HepG2 (cell line): ENCODE measurements at regions not wholly inside any gene's neighbourhood (a gene's known extent, or its start where the extent isn't known, plus 50 kb on each side); places are given as distances from the start of the nearest gene placed in this dataset.

Experiments
- ATAC-seq: fragments of 200-7000 bp; cut with Tn5 transposase; 3 replicates; pipeline ENCODE4 v1.9.1; 2020; ENCODE audit warnings: mild to moderate bottlenecking, moderate library complexity
- BruUV-seq: library from RNA; stranded (reverse); fragments of 400-500 nt; replicated peaks from 2 replicates; lab custom pipeline; 2021; lab: Mats Ljungman, UMichigan
- CTCF ChIA-PET: fragments of 300-600 bp; formaldehyde crosslinking; extraction: SDS; loops from one replicate; lab custom pipeline; 2021; ENCODE audit warnings: low total read pairs, inconsistent platforms, low intra/inter-chr PET ratio; lab: Yijun Ruan, JAX
- POLR2A ChIA-PET: fragments of 350-600 bp; sonication (Branson Sonifier 250); formaldehyde crosslinking; loops from one replicate; lab custom pipeline; 2020; ENCODE audit warnings: antibody characterized with exemption, inconsistent platforms; lab: Yijun Ruan, JAX
- DNase-seq: peaks from one replicate; pipeline ENCODE4 v3.0.0-alpha.2; 2015; ENCODE audit warnings: low spot score
- FAIRE-seq: peaks from 3 replicates; lab custom pipeline; 2011; peaks lifted over from hg19 to GRCh38; lab: Jason Lieb, UNC
- H2AFZ ChIP-seq: one replicate; pipeline ENCODE4 v1.6.1; 2011; ENCODE audit warnings: low read length, inconsistent platforms
- H3K27ac ChIP-seq: fragments of 300-600 bp; 3 replicates; pipeline ENCODE4 v1.8.0; 2011; ENCODE audit warnings: mixed run types, mild to moderate bottlenecking, mixed read lengths, low read length, inconsistent platforms; ENCODE audit not compliant: insufficient read depth; ENCODE audit errors: extremely low read length
- H3K27me3 ChIP-seq, 2 experiments: fragments of 200-600 bp in 1 of 2; 2 replicates in 1 of 2; 3 replicates in 1 of 2; pipeline versions ENCODE4 v1.6.0 to v1.8.0; 2011; ENCODE audit warnings: low read length in 2 of 2, mild to moderate bottlenecking in 2 of 2, moderate library complexity in 2 of 2, inconsistent platforms in 1 of 2; ENCODE audit not compliant: insufficient read depth in 2 of 2, control insufficient read depth in 1 of 2
- H3K36me3 ChIP-seq, 2 experiments: fragments of 200-600 bp in 1 of 2; replicated peaks in 1 of 2; 2 replicates in 1 of 2; 3 replicates in 1 of 2; pipeline versions ENCODE4 v1.5.1 to v1.8.0; 2011; ENCODE audit warnings: low read length in 2 of 2, inconsistent platforms in 1 of 2; ENCODE audit not compliant: insufficient read depth in 2 of 2, control insufficient read depth in 1 of 2
- H3K4me1 ChIP-seq: 2 replicates; pipeline ENCODE4 v1.5.1; 2012; ENCODE audit warnings: low read length, inconsistent platforms; ENCODE audit not compliant: insufficient read depth
- H3K4me2 ChIP-seq: 2 replicates; pipeline ENCODE4 v1.6.0; 2011; ENCODE audit warnings: low read depth, low read length, inconsistent platforms
- H3K4me3 ChIP-seq, 3 experiments: fragments of 200-600 bp in 1 of 3; sonication (generic), shearing (Covaris generic) in 1 of 3; replicated peaks in 1 of 3; 2 replicates each; pipeline ENCODE4 v1.5.1; 2011 to 2016; ENCODE audit warnings: low read length in 3 of 3, inconsistent platforms in 2 of 3, low read depth in 2 of 3, mild to moderate bottlenecking in 2 of 3, control low read depth in 1 of 3, mixed read lengths in 1 of 3; ENCODE audit not compliant: insufficient read depth in 1 of 3
- H3K79me2 ChIP-seq: one replicate; pipeline ENCODE4 v1.6.1; 2011; ENCODE audit warnings: low read length, inconsistent platforms; ENCODE audit not compliant: insufficient read depth
- H3K9ac ChIP-seq: 2 replicates; pipeline ENCODE4 v1.6.0; 2011; ENCODE audit warnings: mild to moderate bottlenecking, low read depth, low read length, inconsistent platforms; ENCODE audit not compliant: insufficient read depth
- H3K9me3 ChIP-seq: 2 replicates; pipeline ENCODE4 v1.5.1; 2012; ENCODE audit warnings: mild to moderate bottlenecking, low read length
- H4K20me1 ChIP-seq: 2 replicates; pipeline ENCODE4 v1.6.0; 2011; ENCODE audit warnings: inconsistent platforms, mild to moderate bottlenecking, low read length, moderate library complexity; ENCODE audit not compliant: insufficient read depth
- FOXJ3 ChIP-seq: sonication (generic); formaldehyde crosslinking; IDR thresholded peaks from 2 replicates; pipeline ENCODE4 v1.4.0; 2020; ENCODE audit warnings: missing genetic modification reagents, mild to moderate bottlenecking, borderline replicate concordance
- HNF1A ChIP-seq, 2 experiments: sonication (generic) in 1 of 2; formaldehyde crosslinking in 1 of 2; IDR thresholded peaks; 2 replicates each; pipeline versions ENCODE4 v1.4.0 to v1.6.1; 2016 to 2020; ENCODE audit warnings: borderline replicate concordance in 1 of 2, low read depth in 1 of 2, mild to moderate bottlenecking in 1 of 2, missing genetic modification reagents in 1 of 2
- PHF8 ChIP-seq: sonication (generic); formaldehyde crosslinking; IDR thresholded peaks from 2 replicates; pipeline ENCODE4 v1.5.0; 2020; ENCODE audit warnings: missing genetic modification reagents
- RNF2 ChIP-seq: fragments of 450-650 bp; conservative IDR thresholded peaks from 2 replicates; pipeline ENCODE4 v1.6.1; 2016; ENCODE audit warnings: low read depth
- TMF1 ChIP-seq: sonication (generic); formaldehyde crosslinking; IDR thresholded peaks from 2 replicates; pipeline ENCODE4 v1.8.1; 2022; ENCODE audit warnings: low read depth, missing genetic modification reagents
- ZNF34 ChIP-seq: sonication (generic); formaldehyde crosslinking; IDR thresholded peaks from 2 replicates; pipeline ENCODE4 v1.4.0; 2020; ENCODE audit warnings: mild to moderate bottlenecking, missing genetic modification reagents, borderline replicate concordance
- ZNF790 ChIP-seq: sonication (generic); formaldehyde crosslinking; IDR thresholded peaks from 2 replicates; pipeline ENCODE4 v1.8.0; 2022; ENCODE audit warnings: missing genetic modification reagents, mild to moderate bottlenecking, borderline replicate concordance
- WGBS: methylation state at CpG from one replicate; pipeline ENCODE4 v1.1.6; 2017; ENCODE audit warnings: low lambda C conversion rate; 5-methylcytosine and 5-hydroxymethylcytosine counted together
- in situ Hi-C: cut with HindIII; loops from 2 replicates; pipeline ENCODE4 v1.10.0; 2017; ENCODE audit warnings: low pct_unique_long_range_greater_than_20kb; ENCODE audit not compliant: extremely low pct_ligation_motif_present
- intact Hi-C: fragments of 100-400 bp; cut with micrococcal nuclease; formaldehyde crosslinking; loops from one replicate; pipeline ENCODE4 v1.10.0; 2022; ENCODE audit not compliant: unreplicated experiment

GRCh38 chr3:17806876-17807275, 64.4 kb upstream of the TBC1D5 start:
- H3K4me2 ChIP-seq = no peak overlapping the region
- whole genome bisulfite sequencing = 3% methylated on average over 1 of the region's 1 CpG
- FAIRE-seq = no peak
- H2AFZ ChIP-seq = no peak overlapping the region
- ChIA-PET CTCF (no interaction called here), POLR2A (no interaction called here)
- H3K27me3 ChIP-seq = peaks cover 0 to 8% of the 10 kb centered on the region in 2 experiments; a peak in 2 of 5 replicates
- in situ Hi-C loops = no loop called here
- intact Hi-C loops = no loop called here
- no peaks in the 10 kb centered on the region for H3K79me2 ChIP-seq
- no peak overlapping the region for H3K9ac ChIP-seq
- no peaks in the 10 kb centered on the region for H3K4me1 ChIP-seq
- no peak for TF ChIP-seq PHF8
- no peak for TF ChIP-seq TMF1 (CRISPR knock-in tag)
- TF ChIP-seq ZNF34 (CRISPR knock-in tag) = no peak
- TF ChIP-seq RNF2 = no peak
- TF ChIP-seq FOXJ3 (CRISPR knock-in tag) = no peak
- no peak for TF ChIP-seq HNF1A (IDR thresholded peaks at IDR 0.05; ENCODE audit: low read depth)
- TF ChIP-seq HNF1A (CRISPR knock-in tag; IDR thresholded peaks at IDR 0.05; ENCODE audit: borderline replicate concordance) = no peak
- TF ChIP-seq ZNF790 = no peak
- no peak overlapping the region for H3K4me3 ChIP-seq
- H4K20me1 ChIP-seq = no peaks in the 10 kb centered on the region
- no peaks in the 10 kb centered on the region for H3K36me3 ChIP-seq
- BruUV-seq = no TSS peak
- DNase-seq = no peak
- H3K27ac ChIP-seq = no peak overlapping the region
- no peak for ATAC-seq
- H3K9me3 ChIP-seq = no peaks in the 10 kb centered on the region
